GM18502 (cell line): ENCODE measurements at regions not wholly inside any gene's neighbourhood (a gene's known extent, or its start where the extent isn't known, plus 50 kb on each side); places are given as distances from the start of the nearest gene placed in this dataset.

Experiments
- ATAC-seq: cut with Tn5 transposase; IDR thresholded peaks from one replicate; pipeline ENCODE4 v1.9.1; 2021; ENCODE audit warnings: mild to moderate bottlenecking; ENCODE audit not compliant: unreplicated experiment, poor library complexity

- ATAC-seq: no peak
Measured at GRCh38 chr3:189548053-189548452, 83.1 kb upstream of the TP63 start.

DNA sequence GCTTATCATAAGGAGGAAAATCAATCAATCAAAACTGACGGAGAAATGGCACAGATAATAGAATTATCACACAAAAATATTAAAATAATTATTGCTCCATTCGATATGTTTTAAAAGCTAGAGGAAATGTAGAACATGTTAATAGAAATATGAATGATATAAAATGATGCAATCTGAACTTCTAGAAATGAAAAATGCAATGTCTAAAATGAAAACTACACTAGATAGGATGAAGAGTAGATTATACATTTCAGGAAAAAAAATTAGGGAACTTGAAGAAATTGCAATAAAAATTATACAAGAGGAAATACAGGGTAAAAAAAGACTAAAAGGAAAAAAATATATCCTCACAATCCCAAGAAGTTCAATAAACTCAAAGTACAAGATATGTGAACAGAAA, 80.2 kb upstream of the TP63 start:
- ATAC-seq: no peak

- ATAC-seq: no peak
Measured at GRCh38 chr3:189554868-189555557, 76.2 kb upstream of the TP63 start.

- ATAC-seq: no peak
Measured at GRCh38 chr3:189555558-189555881, 75.7 kb upstream of the TP63 start.

DNA sequence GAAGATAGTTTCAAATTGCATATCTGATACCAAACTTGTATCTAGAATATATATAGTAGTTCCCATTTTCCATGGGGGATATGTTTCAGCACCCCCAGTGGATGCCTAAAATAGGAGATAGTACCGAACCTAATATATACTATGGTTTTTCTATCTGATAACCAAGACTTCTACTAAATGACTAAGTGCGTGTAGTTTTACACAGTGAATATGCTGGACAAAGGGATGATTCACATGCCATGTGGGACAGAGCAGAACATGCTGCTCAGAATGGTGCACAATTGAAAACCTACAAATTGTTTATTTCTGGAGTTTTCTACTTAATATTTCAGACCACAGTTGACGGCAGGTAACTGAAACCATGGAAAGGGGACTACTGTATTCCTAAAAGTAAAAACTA, 73.4 kb upstream of the TP63 start:
- ATAC-seq: peak; percentile 61

DNA sequence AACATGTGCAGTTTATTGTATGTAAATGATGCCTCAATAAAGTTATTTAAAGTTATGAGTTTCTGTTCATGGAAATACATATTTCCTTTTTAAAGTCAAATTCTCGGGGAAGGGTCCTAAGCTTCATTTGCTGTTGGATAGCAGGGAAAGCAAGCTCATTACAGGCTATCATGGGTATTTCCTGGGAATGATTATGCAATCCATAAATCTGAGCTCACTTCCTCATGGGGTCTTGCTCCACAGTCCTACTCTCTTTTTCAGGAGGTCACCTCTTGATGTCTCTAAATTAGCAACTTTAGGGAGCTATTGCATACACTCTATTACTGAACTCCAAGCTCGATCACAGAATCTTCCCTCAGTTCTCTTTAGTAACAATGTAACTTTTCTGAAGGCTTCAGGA, 69.9 kb upstream of the TP63 start:
- no peak for ATAC-seq

GRCh38 chr3:189563853-189564563, 67.2 kb upstream of the TP63 start:
- ATAC-seq: peak; percentile 83

- no peak for ATAC-seq
Measured at GRCh38 chr3:189566550-189567130, 64.5 kb upstream of the TP63 start.

DNA sequence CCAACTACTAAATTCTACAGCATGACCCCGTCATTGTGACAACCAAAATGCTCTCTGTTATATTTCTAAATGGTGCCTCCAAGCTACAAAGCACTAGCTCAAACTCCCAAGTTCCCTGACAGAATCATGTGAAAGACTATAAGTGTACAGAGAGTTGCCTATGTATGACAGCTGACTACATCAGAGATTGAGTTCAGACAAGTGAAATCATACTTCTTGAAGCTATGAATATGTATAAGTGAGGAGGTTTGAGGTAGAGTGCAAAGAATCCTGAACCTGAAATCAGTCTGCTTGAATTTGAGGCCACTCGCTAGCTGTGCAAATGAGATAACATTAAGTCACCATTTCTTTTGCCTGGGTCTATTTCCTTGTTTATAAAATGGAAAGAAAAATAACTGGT, 63.9 kb upstream of the TP63 start:
- no peak for ATAC-seq

GRCh38 chr3:189567766-189568420, 63.3 kb upstream of the TP63 start:
- ATAC-seq: peak; percentile 32

DNA sequence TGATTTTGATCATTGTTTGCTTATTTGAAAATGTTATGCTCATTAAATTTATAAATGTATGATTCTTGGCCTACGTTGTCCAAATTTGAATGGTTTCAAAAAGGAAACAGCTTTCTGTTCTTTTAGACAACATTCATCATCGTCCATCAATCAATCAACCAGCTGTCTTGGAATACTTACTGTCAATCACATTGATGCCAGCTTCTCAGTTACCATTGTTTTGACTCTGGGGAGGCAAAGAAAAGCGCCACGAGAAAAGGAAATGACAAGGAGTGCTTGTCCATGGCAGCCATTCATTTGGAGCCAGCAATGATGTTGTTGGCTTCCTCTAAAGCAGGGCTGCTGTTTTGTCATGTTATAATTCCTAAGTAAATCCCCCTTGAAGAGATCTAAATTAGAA, 62.2 kb upstream of the TP63 start:
- no peak for ATAC-seq

DNA sequence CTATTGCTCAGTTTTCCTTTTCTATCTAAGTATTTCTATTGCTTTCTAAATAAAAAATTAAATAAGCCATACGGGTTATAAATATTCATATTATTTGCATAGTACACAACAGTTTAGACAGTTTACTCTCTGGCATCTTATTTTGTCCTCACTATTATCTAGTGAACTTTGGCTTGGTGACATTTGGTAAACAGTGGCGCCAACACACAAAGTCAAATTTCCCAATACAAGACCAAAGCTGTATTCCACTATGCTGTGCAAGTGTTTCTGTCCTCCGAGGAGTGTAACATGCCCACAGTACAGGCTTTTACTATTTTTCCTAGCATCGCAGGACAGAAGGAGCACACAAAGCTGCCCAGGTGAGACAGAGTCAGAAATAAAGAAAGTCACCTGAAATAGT, 61.7 kb upstream of the TP63 start:
- no peak for ATAC-seq

DNA sequence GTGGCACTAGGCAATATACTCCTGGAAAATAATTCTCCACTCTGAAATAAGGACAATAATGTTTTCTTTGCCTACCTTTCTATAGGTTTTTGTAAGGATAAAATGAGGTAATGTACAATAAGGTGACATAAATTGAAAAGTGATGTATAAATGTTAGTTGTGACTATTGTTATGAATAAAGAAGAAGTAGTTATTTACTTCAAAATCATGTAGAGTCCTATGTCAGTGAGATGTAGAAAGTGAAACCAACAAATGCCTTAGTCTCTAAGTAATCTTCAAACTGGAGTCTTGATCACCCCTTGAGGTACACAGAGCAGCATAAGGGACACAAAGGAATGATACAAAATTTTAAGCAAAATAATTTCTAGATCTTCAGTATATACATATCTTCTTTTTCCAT, 60.3 kb upstream of the TP63 start:
- ATAC-seq: peak; percentile 52

GRCh38 chr3:189572249-189572648, 58.9 kb upstream of the TP63 start:
- ATAC-seq: no peak

- ATAC-seq: peak; percentile 53
Measured at GRCh38 chr3:189573004-189573403, 58.2 kb upstream of the TP63 start.

- ATAC-seq: no peak
Measured at GRCh38 chr3:189576486-189576885, 54.7 kb upstream of the TP63 start.

GRCh38 chr3:189577050-189577951, 53.9 kb upstream of the TP63 start:
- ATAC-seq: no peak

GRCh38 chr3:189580190-189580589, 51.0 kb upstream of the TP63 start:
- ATAC-seq: no peak
